B cell (primary cell): ENCODE measurements at regions not wholly inside any gene's neighbourhood (a gene's known extent, or its start where the extent isn't known, plus 50 kb on each side); places are given as distances from the start of the nearest gene placed in this dataset.

Source experiments
- ATAC-seq: fragments of 200-7000 bp; cut with Tn5 transposase; one replicate; pipeline ENCODE4 v1.10.0; 2021; ENCODE audit warnings: low read depth, mild to moderate bottlenecking, moderate number of reproducible peaks, moderate library complexity
- CTCF ChIA-PET: fragments of 350-600 bp; sonication (Branson Sonifier 250); formaldehyde crosslinking; loops from one replicate; lab custom pipeline; 2021; ENCODE audit warnings: antibody characterized with exemption, inconsistent platforms; lab: Charles Lee
- POLR2A ChIA-PET: fragments of 350-600 bp; sonication (Branson Sonifier 250); formaldehyde crosslinking; loops from one replicate; lab custom pipeline; 2021; ENCODE audit warnings: antibody characterized with exemption; lab: Charles Lee
- DNase-seq: peaks from one replicate; pipeline ENCODE4 v3.0.0; 2013
- H2AFZ ChIP-seq: 2 replicates; pipeline ENCODE4 v1.6.1; 2012; ENCODE audit warnings: mild to moderate bottlenecking, low read depth, low read length; ENCODE audit not compliant: insufficient read depth, poor library complexity, severe bottlenecking
- H3K27ac ChIP-seq, 2 donors: 1 replicate in 1 of 2; 2 replicates in 1 of 2; pipeline ENCODE4 v1.5.1; 2012 to 2013; ENCODE audit warnings: low read length in 2 of 2, mild to moderate bottlenecking in 2 of 2, moderate library complexity in 1 of 2
- H3K27me3 ChIP-seq, 4 experiments: fragments of 200-600 bp in 1 of 4; sonication (generic) in 1 of 4; replicated peaks in 1 of 4; 1 replicate in 2 of 4; 2 replicates in 2 of 4; pipeline versions ENCODE4 v1.6.1 to v1.7.0; 2013 to 2016; ENCODE audit warnings: low read length in 3 of 4, mild to moderate bottlenecking in 2 of 4, mixed read lengths in 1 of 4, moderate library complexity in 1 of 4; ENCODE audit not compliant: insufficient read depth in 4 of 4, control insufficient read depth in 3 of 4; ENCODE audit errors: control extremely low read depth in 1 of 4
- H3K36me3 ChIP-seq, 2 experiments: replicated peaks in 1 of 2; 1 replicate in 1 of 2; 2 replicates in 1 of 2; pipeline versions ENCODE4 v1.6.1 to v1.7.1; 2013; ENCODE audit warnings: low read length in 1 of 2; ENCODE audit not compliant: insufficient read depth in 2 of 2, control insufficient read depth in 1 of 2; ENCODE audit errors: control extremely low read depth in 1 of 2, extremely low read depth in 1 of 2
- H3K4me1 ChIP-seq, 2 donors: fragments of 200-600 bp in 1 of 2; sonication (generic) in 1 of 2; 1 replicate in 1 of 2; 2 replicates in 1 of 2; pipeline versions ENCODE4 v1.5.1 to v1.6.1; 2013 to 2017; ENCODE audit warnings: low read length in 2 of 2; ENCODE audit not compliant: control insufficient read depth in 2 of 2, insufficient read depth in 2 of 2
- H3K4me2 ChIP-seq: replicated peaks from 2 replicates; pipeline ENCODE3; 2012; ENCODE audit warnings: mild to moderate bottlenecking, low read depth, low read length; ENCODE audit not compliant: poor library complexity, severe bottlenecking
- H3K4me3 ChIP-seq, 5 experiments: fragments of 200-600 bp in 1 of 5; sonication (generic) in 1 of 5; 1 replicate in 3 of 5; 2 replicates in 2 of 5; pipeline versions ENCODE4 v1.5.1 to v1.7.0; 2011 to 2016; ENCODE audit warnings: low read length in 4 of 5, mild to moderate bottlenecking in 4 of 5, low read depth in 2 of 5, control low read depth in 1 of 5, moderate library complexity in 1 of 5; ENCODE audit not compliant: insufficient read depth in 1 of 5; ENCODE audit errors: control extremely low read depth in 1 of 5, extremely low read depth in 1 of 5
- H3K79me2 ChIP-seq: fragments of 200-600 bp; sonication (generic); one replicate; pipeline ENCODE4 v1.6.0; 2016; ENCODE audit warnings: low read length; ENCODE audit not compliant: control insufficient read depth, insufficient read depth
- H3K9ac ChIP-seq: fragments of 200-600 bp; sonication (generic); 2 replicates; pipeline ENCODE4 v1.6.1; 2017; ENCODE audit warnings: mild to moderate bottlenecking, low read length, moderate library complexity
- H3K9me3 ChIP-seq, 3 donors: one replicate each; pipeline versions ENCODE4 v1.6.1 to v1.7.1; 2013; ENCODE audit warnings: low read length in 2 of 3; ENCODE audit not compliant: control insufficient read depth in 2 of 3, insufficient read depth in 1 of 3; ENCODE audit errors: control extremely low read depth in 1 of 3
- H4K20me1 ChIP-seq: 2 replicates; pipeline ENCODE4 v1.6.0; 2012; ENCODE audit warnings: mild to moderate bottlenecking, low read length; ENCODE audit not compliant: insufficient read depth, control insufficient read depth, poor library complexity, severe bottlenecking
- H3K27ac Mint-ChIP-seq: one replicate; pipeline ENCODE4 v1.8.0; 2021; ENCODE audit warnings: mixed read lengths
- H3K27me3 Mint-ChIP-seq: one replicate; pipeline ENCODE4 v1.8.0; 2021; ENCODE audit warnings: mixed read lengths
- H3K4me1 Mint-ChIP-seq: one replicate; pipeline ENCODE4 v1.8.0; 2021; ENCODE audit warnings: mixed read lengths
- H3K4me3 Mint-ChIP-seq: one replicate; pipeline ENCODE4 v1.8.0; 2021; ENCODE audit warnings: mixed read lengths
- H3K9me3 Mint-ChIP-seq: one replicate; pipeline ENCODE4 v1.8.0; 2022; ENCODE audit warnings: mixed read lengths; ENCODE audit not compliant: insufficient read depth
- CTCF ChIP-seq: fragments of 200-600 bp; IDR thresholded peaks from one replicate; pipeline ENCODE4 v1.8.0; 2022; ENCODE audit warnings: antibody characterized with exemption, mild to moderate bottlenecking
- EZH2 ChIP-seq: IDR thresholded peaks from 2 replicates; pipeline ENCODE4 v1.6.1; 2012; ENCODE audit warnings: borderline replicate concordance, low read depth, mild to moderate bottlenecking, moderate library complexity, low read length; ENCODE audit not compliant: insufficient read depth, poor library complexity, severe bottlenecking
- WGBS: methylation state at CpG from one replicate; pipeline ENCODE4 v1.1.5; 2013; ENCODE audit warnings: missing lambda C conversion rate; ENCODE audit not compliant: insufficient coverage; 5-methylcytosine and 5-hydroxymethylcytosine counted together
- intact Hi-C: fragments of 100-400 bp; cut with micrococcal nuclease; formaldehyde crosslinking; loops from one replicate; pipeline ENCODE4 v1.10.0; 2022

DNA sequence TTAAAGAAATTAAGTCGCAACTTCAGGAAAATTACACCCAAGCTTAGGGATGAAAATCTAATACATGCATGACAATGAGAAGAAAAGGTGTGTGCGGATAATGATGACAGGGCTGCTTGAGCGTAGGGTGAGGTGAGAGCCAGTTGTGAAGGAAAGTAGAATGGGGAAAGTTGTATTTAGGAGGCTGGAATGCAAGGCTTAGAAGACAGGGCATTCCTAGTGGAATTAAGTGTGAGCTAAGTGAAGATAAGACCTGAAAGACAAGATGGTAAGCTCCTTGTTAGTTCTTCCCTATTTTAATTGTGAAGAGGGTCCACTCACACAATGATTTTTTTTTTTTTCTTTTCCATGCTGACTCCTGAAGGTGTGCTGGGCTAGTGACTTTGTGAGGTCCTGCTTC lies 519.5 kb upstream of the SALL1 start:
- Histone ChIP-seq H3K4me1 (no peaks in the 10 kb centered on the region), H3K9ac (no peak overlapping the region), H3K4me2 (no peak overlapping the region), H3K27ac (no peak overlapping the region), H3K4me3 (no peak overlapping the region), H4K20me1 (no peaks in the 10 kb centered on the region), H3K36me3 (no peaks in the 10 kb centered on the region), H3K27me3 (no peaks in the 10 kb centered on the region), H3K9me3 (peaks cover 0 to 6% (median 0%) of the 10 kb centered on the region in 3 donors), H2AFZ (no peak overlapping the region), H3K79me2 (no peaks in the 10 kb centered on the region)
- POLR2A ChIA-PET, result no interaction called here
- H3K27me3 Mint-ChIP-seq, result no peaks in the 10 kb centered on the region
- H3K4me1 Mint-ChIP-seq, result no peaks in the 10 kb centered on the region
- TF ChIP-seq EZH2 (no peak), CTCF (no peak)
- no peak for ATAC-seq
- intact Hi-C loops, result no loop called here
- H3K4me3 Mint-ChIP-seq, result no peak overlapping the region
- CTCF ChIA-PET, result no interaction called here
- H3K9me3 Mint-ChIP-seq, result peaks cover 2% of the 10 kb centered on the region
- DNase-seq, result no peak
- WGBS, result 83% methylated on average over 2 of the region's 3 CpGs
- H3K27ac Mint-ChIP-seq, result no peak overlapping the region

DNA sequence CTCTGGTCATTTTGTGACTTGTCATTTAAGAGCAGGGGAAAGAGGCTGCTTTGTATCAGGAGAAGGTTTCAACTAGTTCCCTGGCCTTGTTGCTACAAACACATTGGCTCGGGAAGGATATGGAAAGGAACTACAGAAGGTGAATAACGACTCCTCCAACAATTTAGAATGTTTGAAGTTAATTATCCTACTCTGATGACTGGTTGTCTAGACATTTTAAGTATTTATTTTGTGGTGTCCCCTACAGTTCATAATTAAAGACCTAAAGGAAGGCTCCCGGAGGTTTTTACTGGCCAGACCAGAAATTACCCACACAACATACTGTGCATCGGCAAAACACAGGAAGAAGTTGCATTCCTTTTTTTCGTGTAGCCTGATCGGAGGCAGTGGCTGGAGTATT lies 515.8 kb upstream of the SALL1 start:
- intact Hi-C loops, result no loop called here
- ChIA-PET CTCF (no interaction called here), POLR2A (no interaction called here)
- Histone ChIP-seq H3K27me3 (no peaks in the 10 kb centered on the region), H3K36me3 (no peaks in the 10 kb centered on the region), H3K4me1 (no peaks in the 10 kb centered on the region), H3K9ac (no peak overlapping the region), H3K9me3 (no peaks in the 10 kb centered on the region), H3K4me3 (no peak overlapping the region), H2AFZ (no peak overlapping the region), H3K27ac (no peak overlapping the region), H3K79me2 (no peaks in the 10 kb centered on the region), H3K4me2 (no peak overlapping the region), H4K20me1 (no peaks in the 10 kb centered on the region)
- Mint-ChIP-seq H3K4me1 (no peaks in the 10 kb centered on the region), H3K27ac (no peak overlapping the region), H3K4me3 (no peak overlapping the region), H3K27me3 (no peaks in the 10 kb centered on the region), H3K9me3 (peaks cover 2% of the 10 kb centered on the region)
- 57% methylated on average over 1 of the region's 6 CpGs for WGBS
- TF ChIP-seq EZH2 (no peak), CTCF (no peak)
- DNase-seq (no peak), ATAC-seq (no peak)
